ENCODE measurements at regions not wholly inside any gene's neighbourhood (a gene's known extent, or its start where the extent isn't known, plus 50 kb on each side); places are given as distances from the start of the nearest gene placed in this dataset.

- no peak for TF ChIP-seq CTCF (IDR thresholded peaks at IDR 0.05; ENCODE audit: insufficient read depth, low read length)
- TF ChIP-seq POLR2AphosphoS5 (IDR thresholded peaks at IDR 0.05; ENCODE audit: low read depth) = no peak
These were observed 119.6 kb downstream of the KLF6 start for GRCh38 chr10:3665316-3665908.
